Keratinocyte (primary cell): ENCODE measurements at regions not wholly inside any gene's neighbourhood (a gene's known extent, or its start where the extent isn't known, plus 50 kb on each side); places are given as distances from the start of the nearest gene placed in this dataset.

Experiments used
- DNase-seq: peaks from one replicate; pipeline ENCODE4 v3.0.0-alpha.2; 2011; ENCODE audit warnings: low read depth, missing footprints, low spot score
- FAIRE-seq: peaks from 2 replicates; lab custom pipeline; 2011; peaks lifted over from hg19 to GRCh38; lab: Jason Lieb, UNC
- H2AFZ ChIP-seq: 2 replicates; pipeline ENCODE4 v1.6.0; 2012; ENCODE audit warnings: low read length, control low read depth, inconsistent platforms; ENCODE audit not compliant: control insufficient read depth
- H3K27ac ChIP-seq: 2 replicates; pipeline ENCODE4 v1.5.1; 2011; ENCODE audit warnings: low read length; ENCODE audit not compliant: control insufficient read depth, insufficient read depth
- H3K27me3 ChIP-seq: 3 replicates; pipeline ENCODE4 v1.6.0; 2011; ENCODE audit warnings: low read length; ENCODE audit not compliant: control insufficient read depth, insufficient read depth; ENCODE audit errors: extremely low read depth
- H3K36me3 ChIP-seq, 2 experiments: 2 replicates in 1 of 2; 3 replicates in 1 of 2; pipeline ENCODE4 v1.5.1; 2011; ENCODE audit warnings: low read length in 2 of 2, mild to moderate bottlenecking in 1 of 2; ENCODE audit not compliant: control insufficient read depth in 2 of 2, insufficient read depth in 2 of 2; ENCODE audit errors: extremely low read depth in 1 of 2
- H3K4me1 ChIP-seq: 3 replicates; pipeline ENCODE4 v1.5.1; 2011; ENCODE audit warnings: low read length; ENCODE audit not compliant: control insufficient read depth, insufficient read depth; ENCODE audit errors: extremely low read depth
- H3K4me2 ChIP-seq: 3 replicates; pipeline ENCODE4 v1.6.0; 2011; ENCODE audit warnings: low read depth, low read length; ENCODE audit not compliant: control insufficient read depth, insufficient read depth; ENCODE audit errors: extremely low read depth
- H3K4me3 ChIP-seq, 3 experiments: fragments of 200-600 bp in 1 of 3; sonication (generic) in 1 of 3; 2 replicates in 2 of 3; 3 replicates in 1 of 3; pipeline ENCODE4 v1.5.1; 2011 to 2016; ENCODE audit warnings: low read length in 3 of 3, mild to moderate bottlenecking in 3 of 3, control low read depth in 2 of 3, inconsistent platforms in 1 of 3, low read depth in 1 of 3, mixed read lengths in 1 of 3, mixed run types in 1 of 3, moderate library complexity in 1 of 3; ENCODE audit not compliant: control insufficient read depth in 2 of 3, insufficient read depth in 2 of 3; ENCODE audit errors: extremely low read depth in 1 of 3
- H3K79me2 ChIP-seq: 2 replicates; pipeline ENCODE4 v1.6.0; 2012; ENCODE audit warnings: low read length; ENCODE audit not compliant: control insufficient read depth, insufficient read depth
- H3K9ac ChIP-seq: 3 replicates; pipeline ENCODE4 v1.6.0; 2011; ENCODE audit warnings: low read length; ENCODE audit not compliant: control insufficient read depth, insufficient read depth; ENCODE audit errors: extremely low read depth
- H3K9me1 ChIP-seq: 3 replicates; pipeline ENCODE4 v1.6.0; 2011; ENCODE audit warnings: low read length; ENCODE audit not compliant: control insufficient read depth, insufficient read depth; ENCODE audit errors: extremely low read depth
- H3K9me3 ChIP-seq: 2 replicates; pipeline ENCODE4 v1.5.1; 2012; ENCODE audit warnings: low read depth, low read length; ENCODE audit not compliant: control insufficient read depth
- H4K20me1 ChIP-seq: 3 replicates; pipeline ENCODE4 v1.6.0; 2011; ENCODE audit warnings: low read length; ENCODE audit not compliant: control insufficient read depth, insufficient read depth; ENCODE audit errors: extremely low read depth
- EZH2 ChIP-seq: IDR thresholded peaks from one replicate; pipeline ENCODE4 v1.6.1; 2012; ENCODE audit warnings: inconsistent platforms, mild to moderate bottlenecking, low read length, moderate library complexity
- dilution Hi-C: fragments of 300-500 bp; cut with MboI; formaldehyde crosslinking; loops from one replicate; pipeline ENCODE4 v1.7.0; 2020; ENCODE audit warnings: low sequenced_read_pairs; ENCODE audit not compliant: extremely low pct_ligation_motif_present
- TF ChIP-seq, protein P1 (sequence below), 3 experiments: IDR thresholded peaks in 1 of 3; conservative IDR thresholded peaks in 1 of 3; optimal IDR thresholded peaks in 1 of 3; 2 replicates in 2 of 3; 3 replicates in 1 of 3; pipeline versions ENCODE3 to v1.5.1; 2011; ENCODE audit warnings: low read length in 3 of 3, mild to moderate bottlenecking in 3 of 3, moderate library complexity in 2 of 3, control low read depth in 1 of 3, inconsistent platforms in 1 of 3; ENCODE audit not compliant: insufficient read depth in 2 of 3; ENCODE audit errors: extremely low read depth in 1 of 3

DNA sequence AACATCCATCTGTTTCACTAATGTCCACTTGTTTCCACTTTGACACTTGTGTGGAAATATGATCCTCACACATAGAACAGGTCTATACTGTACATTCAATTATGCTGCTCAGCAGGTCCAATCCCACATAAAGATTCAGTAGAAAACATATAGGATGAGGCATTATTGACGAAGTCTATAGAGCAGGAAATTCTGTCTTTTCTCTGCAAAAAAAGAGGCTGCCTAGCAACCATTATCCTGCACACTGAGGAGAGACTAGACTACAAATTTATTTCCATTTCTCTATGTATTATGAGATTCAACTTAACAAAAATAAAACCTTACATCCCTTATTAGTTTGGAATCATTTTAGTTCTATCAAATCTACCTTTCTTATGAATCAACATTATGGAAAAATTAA is 204.6 kb upstream of the POM121L12 start:
- no peaks in the 10 kb centered on the region for H3K36me3 ChIP-seq
- dilution Hi-C loops: no loop called here
- H3K9me3 ChIP-seq: no peaks in the 10 kb centered on the region
- no peak overlapping the region for H3K4me3 ChIP-seq
- FAIRE-seq (no peak), DNase-seq (no peak)
- no peak overlapping the region for H3K9ac ChIP-seq
- no peaks in the 10 kb centered on the region for H3K27me3 ChIP-seq
- TF ChIP-seq, protein P1, sequence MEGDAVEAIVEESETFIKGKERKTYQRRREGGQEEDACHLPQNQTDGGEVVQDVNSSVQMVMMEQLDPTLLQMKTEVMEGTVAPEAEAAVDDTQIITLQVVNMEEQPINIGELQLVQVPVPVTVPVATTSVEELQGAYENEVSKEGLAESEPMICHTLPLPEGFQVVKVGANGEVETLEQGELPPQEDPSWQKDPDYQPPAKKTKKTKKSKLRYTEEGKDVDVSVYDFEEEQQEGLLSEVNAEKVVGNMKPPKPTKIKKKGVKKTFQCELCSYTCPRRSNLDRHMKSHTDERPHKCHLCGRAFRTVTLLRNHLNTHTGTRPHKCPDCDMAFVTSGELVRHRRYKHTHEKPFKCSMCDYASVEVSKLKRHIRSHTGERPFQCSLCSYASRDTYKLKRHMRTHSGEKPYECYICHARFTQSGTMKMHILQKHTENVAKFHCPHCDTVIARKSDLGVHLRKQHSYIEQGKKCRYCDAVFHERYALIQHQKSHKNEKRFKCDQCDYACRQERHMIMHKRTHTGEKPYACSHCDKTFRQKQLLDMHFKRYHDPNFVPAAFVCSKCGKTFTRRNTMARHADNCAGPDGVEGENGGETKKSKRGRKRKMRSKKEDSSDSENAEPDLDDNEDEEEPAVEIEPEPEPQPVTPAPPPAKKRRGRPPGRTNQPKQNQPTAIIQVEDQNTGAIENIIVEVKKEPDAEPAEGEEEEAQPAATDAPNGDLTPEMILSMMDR (optimal IDR thresholded peaks at IDR 0.05 in 1 of 3, IDR thresholded peaks at IDR 0.05 in 1 of 3, conservative IDR thresholded peaks at IDR 0.05 in 1 of 3; ENCODE audit: extremely low read depth in 1 of 3, insufficient read depth in 2 of 3, low read length in 3 of 3): no peak
- no peak for TF ChIP-seq EZH2
- no peak overlapping the region for H3K4me2 ChIP-seq
- H3K27ac ChIP-seq: no peak overlapping the region
- H2AFZ ChIP-seq: no peak overlapping the region
- no peaks in the 10 kb centered on the region for H3K79me2 ChIP-seq
- no peaks in the 10 kb centered on the region for H4K20me1 ChIP-seq
- no peaks in the 10 kb centered on the region for H3K4me1 ChIP-seq
- H3K9me1 ChIP-seq: no peaks in the 10 kb centered on the region

DNA sequence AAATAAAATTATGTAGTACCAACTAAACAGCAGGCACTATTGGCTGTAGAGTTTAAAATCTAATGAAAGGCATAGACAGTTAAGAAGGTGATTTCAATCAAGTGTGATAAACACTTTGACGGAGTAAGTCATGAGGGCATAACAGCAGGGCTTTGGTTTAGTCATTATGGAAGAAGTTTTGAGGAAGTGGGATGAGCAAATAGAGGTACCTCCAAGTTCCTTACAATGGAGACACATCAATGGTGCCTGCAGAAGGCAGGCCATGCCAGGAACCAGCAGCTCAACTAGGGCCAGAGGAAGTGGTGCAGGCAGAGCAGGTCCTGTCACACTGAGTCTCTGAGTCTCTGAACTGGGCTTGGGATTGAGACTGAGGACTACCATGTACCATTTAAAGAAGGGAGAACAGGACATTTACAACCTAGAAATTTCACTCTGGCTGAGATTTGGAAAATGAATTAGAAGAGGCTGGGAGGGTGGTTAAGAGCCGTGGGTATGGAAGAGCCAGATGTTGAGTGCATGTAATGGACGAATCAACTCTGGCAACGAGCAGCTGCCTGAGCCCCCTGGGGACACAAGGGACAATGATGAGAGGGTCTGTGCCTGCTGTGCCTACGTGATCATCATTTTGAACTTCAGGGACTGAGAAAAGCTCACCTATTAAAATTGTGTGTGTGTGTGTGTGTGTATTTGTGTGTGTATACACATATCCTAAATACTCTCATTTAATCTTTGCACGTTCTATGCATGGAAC is 208.7 kb upstream of the POM121L12 start:
- Histone ChIP-seq H3K27ac (no peak overlapping the region), H3K4me2 (no peak overlapping the region), H3K9ac (no peak overlapping the region), H3K36me3 (no peaks in the 10 kb centered on the region), H3K79me2 (no peaks in the 10 kb centered on the region), H3K27me3 (no peaks in the 10 kb centered on the region), H3K4me1 (no peaks in the 10 kb centered on the region), H4K20me1 (no peaks in the 10 kb centered on the region), H3K9me3 (no peaks in the 10 kb centered on the region), H2AFZ (no peak overlapping the region), H3K9me1 (no peaks in the 10 kb centered on the region), H3K4me3 (no peak overlapping the region)
- FAIRE-seq (no peak), DNase-seq (no peak)
- TF ChIP-seq EZH2: no peak
- TF ChIP-seq, protein P1 (optimal IDR thresholded peaks at IDR 0.05 in 1 of 3, IDR thresholded peaks at IDR 0.05 in 1 of 3, conservative IDR thresholded peaks at IDR 0.05 in 1 of 3; ENCODE audit: extremely low read depth in 1 of 3, insufficient read depth in 2 of 3, low read length in 3 of 3): no peak
- dilution Hi-C loops: no loop called here
